ENCODE measurements at regions not wholly inside any gene's neighbourhood (a gene's known extent, or its start where the extent isn't known, plus 50 kb on each side); places are given as distances from the start of the nearest gene placed in this dataset.
A peak's percentile ranks its signal among the peaks of the same experiment; 100 is the strongest.

DNA sequence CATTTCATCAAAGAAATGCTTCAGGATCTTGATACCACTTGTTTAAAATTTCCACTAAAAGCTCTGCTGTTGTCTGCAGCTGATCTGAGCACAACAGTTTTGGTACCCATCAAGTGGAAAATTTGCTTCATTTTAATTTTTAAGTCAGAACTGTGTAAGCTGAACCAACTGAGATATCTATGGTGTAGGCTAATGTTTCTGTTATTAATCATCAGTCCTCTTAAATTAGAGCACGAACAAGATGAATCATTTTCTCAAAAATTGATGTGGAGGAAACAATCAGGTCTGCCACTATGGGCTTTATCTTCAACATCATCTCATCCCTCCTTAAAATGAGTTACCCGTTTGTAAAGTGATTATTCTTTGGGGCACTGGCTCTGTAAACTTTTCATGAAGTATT lies 221.5 kb upstream of the NBEA start:
- no peak overlapping the region for H4K8ac ChIP-seq (ENCODE audit: low read depth, low read length)
- H3K79me2 ChIP-seq (ENCODE audit: control insufficient read depth, insufficient read depth, low read length, poor library complexity) = no peaks in the 10 kb centered on the region
- no CpG with 5 or more reads among the region's 2 CpGs for WGBS (ENCODE audit: extremely low coverage, insufficient coverage, insufficient read length)
- no peak overlapping the region for H3K23ac ChIP-seq (ENCODE audit: low read length)
- H3K4ac ChIP-seq (ENCODE audit: low read depth, low read length) = no peak overlapping the region
- H3K14ac ChIP-seq (ENCODE audit: low read length) = no peak overlapping the region
- H4K12ac ChIP-seq (ENCODE audit: low read depth, low read length) = no peak overlapping the region
- no peak overlapping the region for H3K4me3 ChIP-seq (ENCODE audit: low read depth, low read length)
- no peak overlapping the region for H4K91ac ChIP-seq (ENCODE audit: low read depth, low read length)
- no peak overlapping the region for H2AFZ ChIP-seq (ENCODE audit: insufficient read depth, low read length, poor library complexity)
- no peak overlapping the region for H2BK12ac ChIP-seq (ENCODE audit: low read length)
- no peak overlapping the region for H3K27ac ChIP-seq (ENCODE audit: low read depth, low read length)
- no peaks in the 10 kb centered on the region for H3K79me1 ChIP-seq (ENCODE audit: low read length)
- H3K9ac ChIP-seq (ENCODE audit: low read length) = no peak overlapping the region
- H3K27me3 ChIP-seq (ENCODE audit: insufficient read depth, low read length) = no peaks in the 10 kb centered on the region
- H3K36me3 ChIP-seq (ENCODE audit: control insufficient read depth in 1 of 2, insufficient read depth in 2 of 2, low read length in 2 of 2) = no peaks in the 10 kb centered on the region
- no peak overlapping the region for H3K18ac ChIP-seq (ENCODE audit: low read length)
- H3K4me2 ChIP-seq (ENCODE audit: low read length) = no peak overlapping the region
- no peak overlapping the region for H2BK120ac ChIP-seq (ENCODE audit: insufficient read depth, low read length, poor library complexity)
- no peak for DNase-seq
- H3K4me1 ChIP-seq (ENCODE audit: control insufficient read depth in 1 of 2, insufficient read depth in 2 of 2, low read length in 2 of 2) = no peaks in the 10 kb centered on the region
- H2AK5ac ChIP-seq (ENCODE audit: low read length) = no peak overlapping the region
- H2BK5ac ChIP-seq (ENCODE audit: low read depth, low read length, poor library complexity) = no peak overlapping the region
- no peaks in the 10 kb centered on the region for H3K9me3 ChIP-seq (ENCODE audit: insufficient read depth, low read depth, low read length)

DNA sequence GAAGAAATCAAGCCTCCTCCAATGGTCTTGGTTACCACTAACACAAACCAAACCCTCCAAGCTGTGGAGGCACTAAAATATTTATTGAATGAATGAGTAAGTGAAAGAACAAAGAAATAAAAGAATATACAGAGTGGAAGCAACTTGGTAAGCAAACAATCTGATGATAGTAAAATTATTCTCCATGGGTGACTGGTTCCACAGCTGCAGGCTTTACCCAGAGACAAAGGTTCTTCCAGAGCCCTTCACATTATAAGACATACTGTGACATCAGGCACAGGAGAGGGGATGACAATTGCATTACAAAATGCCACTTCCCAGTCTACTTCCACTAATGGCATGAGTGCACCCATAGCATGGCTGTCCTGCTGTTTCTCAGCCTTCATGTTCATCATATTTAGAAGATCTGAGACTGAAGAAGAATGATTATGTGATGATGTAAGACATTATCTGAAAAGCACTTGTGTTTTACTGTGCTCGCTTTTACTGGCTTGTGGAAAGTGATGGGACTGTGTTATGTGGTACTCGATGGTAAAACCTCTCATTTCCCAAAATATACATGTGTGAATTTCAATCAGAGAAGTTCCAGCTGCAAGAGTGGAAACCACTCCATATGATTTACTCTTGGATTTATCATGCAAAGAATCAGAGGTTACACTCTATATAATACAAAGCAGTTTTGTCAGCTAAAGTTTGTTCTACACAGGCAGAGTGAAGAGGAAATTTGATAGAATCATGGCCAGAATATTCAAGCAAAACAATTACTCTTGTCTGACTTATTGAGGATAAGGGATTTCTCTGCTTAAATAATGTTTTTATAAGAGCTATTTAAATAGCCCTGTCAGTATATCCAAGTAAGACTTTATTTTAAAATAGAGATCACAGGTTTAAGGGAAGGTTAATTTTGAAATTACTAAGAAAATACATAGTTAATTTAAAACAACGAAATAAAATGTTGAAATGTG lies 220.2 kb upstream of the NBEA start:
- H3K36me3 ChIP-seq (ENCODE audit: control insufficient read depth in 1 of 2, insufficient read depth in 2 of 2, low read length in 2 of 2) = no peaks in the 10 kb centered on the region
- no peak overlapping the region for H3K4me2 ChIP-seq (ENCODE audit: low read length)
- no peak overlapping the region for H3K4me3 ChIP-seq (ENCODE audit: low read depth, low read length)
- no peak overlapping the region for H2BK120ac ChIP-seq (ENCODE audit: insufficient read depth, low read length, poor library complexity)
- no peak overlapping the region for H3K9ac ChIP-seq (ENCODE audit: low read length)
- H4K91ac ChIP-seq (ENCODE audit: low read depth, low read length) = no peak overlapping the region
- H3K27me3 ChIP-seq (ENCODE audit: insufficient read depth, low read length) = no peaks in the 10 kb centered on the region
- no peaks in the 10 kb centered on the region for H3K4me1 ChIP-seq (ENCODE audit: control insufficient read depth in 1 of 2, insufficient read depth in 2 of 2, low read length in 2 of 2)
- no peaks in the 10 kb centered on the region for H3K79me2 ChIP-seq (ENCODE audit: control insufficient read depth, insufficient read depth, low read length, poor library complexity)
- no peak overlapping the region for H3K4ac ChIP-seq (ENCODE audit: low read depth, low read length)
- no peak overlapping the region for H2BK12ac ChIP-seq (ENCODE audit: low read length)
- no peaks in the 10 kb centered on the region for H3K9me3 ChIP-seq (ENCODE audit: insufficient read depth, low read depth, low read length)
- H3K14ac ChIP-seq (ENCODE audit: low read length) = no peak overlapping the region
- no peak overlapping the region for H3K18ac ChIP-seq (ENCODE audit: low read length)
- no peak overlapping the region for H2AFZ ChIP-seq (ENCODE audit: insufficient read depth, low read length, poor library complexity)
- H2BK5ac ChIP-seq (ENCODE audit: low read depth, low read length, poor library complexity) = no peak overlapping the region
- H4K12ac ChIP-seq (ENCODE audit: low read depth, low read length) = no peak overlapping the region
- H3K27ac ChIP-seq (ENCODE audit: low read depth, low read length) = no peak overlapping the region
- DNase-seq = no peak
- WGBS (ENCODE audit: extremely low coverage, insufficient coverage, insufficient read length) = no CpG with 5 or more reads among the region's 3 CpGs
- H3K23ac ChIP-seq (ENCODE audit: low read length) = no peak overlapping the region
- H3K79me1 ChIP-seq (ENCODE audit: low read length) = no peaks in the 10 kb centered on the region
- no peak overlapping the region for H4K8ac ChIP-seq (ENCODE audit: low read depth, low read length)
- no peak overlapping the region for H2AK5ac ChIP-seq (ENCODE audit: low read length)

GRCh38 chr13:34722922-34723321 lies 219.1 kb upstream of the NBEA start:
- Histone ChIP-seq H2AK5ac (ENCODE audit: low read length) (no peak overlapping the region), H3K9ac (ENCODE audit: low read length) (no peak overlapping the region), H3K79me1 (ENCODE audit: low read length) (no peaks in the 10 kb centered on the region), H3K27ac (ENCODE audit: low read depth, low read length) (no peak overlapping the region), H3K4me2 (ENCODE audit: low read length) (no peak overlapping the region), H4K91ac (ENCODE audit: low read depth, low read length) (no peak overlapping the region), H2BK12ac (ENCODE audit: low read length) (no peak overlapping the region), H3K4me1 (ENCODE audit: control insufficient read depth in 1 of 2, insufficient read depth in 2 of 2, low read length in 2 of 2) (no peaks in the 10 kb centered on the region), H3K18ac (ENCODE audit: low read length) (no peak overlapping the region), H3K9me3 (ENCODE audit: insufficient read depth, low read depth, low read length) (no peaks in the 10 kb centered on the region), H4K8ac (ENCODE audit: low read depth, low read length) (no peak overlapping the region), H4K12ac (ENCODE audit: low read depth, low read length) (no peak overlapping the region), H3K79me2 (ENCODE audit: control insufficient read depth, insufficient read depth, low read length, poor library complexity) (no peaks in the 10 kb centered on the region), H2BK5ac (ENCODE audit: low read depth, low read length, poor library complexity) (no peak overlapping the region), H3K23ac (ENCODE audit: low read length) (no peak overlapping the region), H2AFZ (ENCODE audit: insufficient read depth, low read length, poor library complexity) (no peak overlapping the region), H3K4ac (ENCODE audit: low read depth, low read length) (no peak overlapping the region), H3K14ac (ENCODE audit: low read length) (no peak overlapping the region), H2BK120ac (ENCODE audit: insufficient read depth, low read length, poor library complexity) (no peak overlapping the region), H3K36me3 (ENCODE audit: control insufficient read depth in 1 of 2, insufficient read depth in 2 of 2, low read length in 2 of 2) (no peaks in the 10 kb centered on the region), H3K4me3 (ENCODE audit: low read depth, low read length) (no peak overlapping the region), H3K27me3 (ENCODE audit: insufficient read depth, low read length) (no peaks in the 10 kb centered on the region)
- no peak for DNase-seq

DNA sequence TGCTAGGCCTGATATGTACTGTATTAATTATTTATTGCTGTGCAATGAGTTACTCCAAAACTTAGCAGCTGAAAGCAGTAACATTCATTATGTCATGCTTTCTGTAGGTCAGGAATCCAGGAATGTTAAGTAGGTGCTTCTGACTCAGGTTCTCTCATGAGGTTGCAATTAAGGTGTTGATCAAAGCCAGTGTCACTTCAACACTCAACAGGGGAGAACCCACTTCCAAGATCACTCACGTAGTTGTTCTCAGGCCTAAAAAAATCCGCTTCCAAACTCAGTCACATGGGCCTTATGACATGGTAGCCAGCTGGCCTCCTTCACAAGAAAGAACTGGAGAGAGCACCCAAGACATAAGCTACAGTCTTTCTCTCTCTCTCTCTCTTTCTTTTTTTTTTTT lies 211.1 kb upstream of the NBEA start:
- H3K79me2 ChIP-seq (ENCODE audit: control insufficient read depth, insufficient read depth, low read length, poor library complexity) = no peaks in the 10 kb centered on the region
- peaks cover 0 to 3% of the 10 kb centered on the region in 2 experiments for H3K4me1 ChIP-seq (ENCODE audit: control insufficient read depth in 1 of 2, insufficient read depth in 2 of 2, low read length in 2 of 2)
- no peak overlapping the region for H3K14ac ChIP-seq (ENCODE audit: low read length)
- H4K8ac ChIP-seq (ENCODE audit: low read depth, low read length) = no peak overlapping the region
- no peaks in the 10 kb centered on the region for H3K79me1 ChIP-seq (ENCODE audit: low read length)
- no peak overlapping the region for H2BK5ac ChIP-seq (ENCODE audit: low read depth, low read length, poor library complexity)
- H4K91ac ChIP-seq (ENCODE audit: low read depth, low read length) = no peak overlapping the region
- H3K23ac ChIP-seq (ENCODE audit: low read length) = no peak overlapping the region
- no peaks in the 10 kb centered on the region for H3K36me3 ChIP-seq (ENCODE audit: control insufficient read depth in 1 of 2, insufficient read depth in 2 of 2, low read length in 2 of 2)
- H3K9ac ChIP-seq (ENCODE audit: low read length) = no peak overlapping the region
- no peak overlapping the region for H3K4ac ChIP-seq (ENCODE audit: low read depth, low read length)
- H4K12ac ChIP-seq (ENCODE audit: low read depth, low read length) = no peak overlapping the region
- no peak overlapping the region for H3K4me3 ChIP-seq (ENCODE audit: low read depth, low read length)
- no peak overlapping the region for H2AFZ ChIP-seq (ENCODE audit: insufficient read depth, low read length, poor library complexity)
- no peak overlapping the region for H3K18ac ChIP-seq (ENCODE audit: low read length)
- DNase-seq = peak; percentile 35 to 79
- H3K9me3 ChIP-seq (ENCODE audit: insufficient read depth, low read depth, low read length) = no peaks in the 10 kb centered on the region
- no peak overlapping the region for H3K4me2 ChIP-seq (ENCODE audit: low read length)
- no peaks in the 10 kb centered on the region for H3K27me3 ChIP-seq (ENCODE audit: insufficient read depth, low read length)
- no peak overlapping the region for H2AK5ac ChIP-seq (ENCODE audit: low read length)
- no CpG with 5 or more reads among the region's 2 CpGs for WGBS (ENCODE audit: extremely low coverage, insufficient coverage, insufficient read length)
- H2BK12ac ChIP-seq (ENCODE audit: low read length) = no peak overlapping the region
- no peak overlapping the region for H3K27ac ChIP-seq (ENCODE audit: low read depth, low read length)
- no peak overlapping the region for H2BK120ac ChIP-seq (ENCODE audit: insufficient read depth, low read length, poor library complexity)

Data from trophoblast cell (in vitro differentiated cells and primary cell).